IPS-15b (cell line): ENCODE measurements at regions not wholly inside any gene's neighbourhood (a gene's known extent, or its start where the extent isn't known, plus 50 kb on each side); places are given as distances from the start of the nearest gene placed in this dataset.

ENCODE experiments used
- H3K27me3 ChIP-seq: one replicate; pipeline ENCODE4 v1.6.1; 2013; ENCODE audit warnings: low read length; ENCODE audit not compliant: control insufficient read depth, insufficient read depth
- H3K36me3 ChIP-seq: one replicate; pipeline ENCODE4 v1.6.1; 2013; ENCODE audit warnings: low read length; ENCODE audit not compliant: control insufficient read depth, insufficient read depth
- H3K4me1 ChIP-seq: one replicate; pipeline ENCODE4 v1.6.1; 2013; ENCODE audit warnings: mild to moderate bottlenecking, low read length; ENCODE audit not compliant: control insufficient read depth, insufficient read depth
- H3K4me3 ChIP-seq: one replicate; pipeline ENCODE4 v1.5.1; 2013; ENCODE audit warnings: low read depth, low read length
- H3K9ac ChIP-seq: one replicate; pipeline ENCODE4 v1.6.1; 2013; ENCODE audit warnings: low read depth, mild to moderate bottlenecking, low read length
- H3K9me3 ChIP-seq: one replicate; pipeline ENCODE4 v1.6.1; 2013; ENCODE audit warnings: mild to moderate bottlenecking, low read length; ENCODE audit not compliant: control insufficient read depth, insufficient read depth

DNA sequence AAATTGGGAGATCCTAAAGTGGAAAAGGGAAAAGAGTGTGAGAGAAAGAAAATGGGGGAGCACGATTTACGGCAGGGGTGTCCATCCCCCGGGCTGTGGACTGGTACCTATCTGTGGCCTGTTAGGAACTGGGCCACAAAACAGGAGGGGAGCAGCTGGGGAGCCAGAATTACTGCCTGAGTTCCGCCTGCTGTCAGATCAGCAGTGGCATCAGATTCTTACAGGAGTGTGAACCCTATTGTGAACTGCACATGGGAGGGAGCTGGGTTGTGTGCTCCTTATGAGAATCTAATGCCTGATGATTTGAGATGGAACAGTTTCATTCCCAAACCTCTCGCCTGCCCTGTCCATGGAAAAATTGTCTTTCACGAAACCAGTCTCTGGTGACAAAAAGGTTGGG lies 108.3 kb upstream of the ADAMTSL1 start:
- no peaks in the 10 kb centered on the region for H3K4me1 ChIP-seq
- no peak overlapping the region for H3K9ac ChIP-seq
- H3K9me3 ChIP-seq: no peaks in the 10 kb centered on the region
- no peaks in the 10 kb centered on the region for H3K36me3 ChIP-seq
- no peak overlapping the region for H3K4me3 ChIP-seq
- no peaks in the 10 kb centered on the region for H3K27me3 ChIP-seq

DNA sequence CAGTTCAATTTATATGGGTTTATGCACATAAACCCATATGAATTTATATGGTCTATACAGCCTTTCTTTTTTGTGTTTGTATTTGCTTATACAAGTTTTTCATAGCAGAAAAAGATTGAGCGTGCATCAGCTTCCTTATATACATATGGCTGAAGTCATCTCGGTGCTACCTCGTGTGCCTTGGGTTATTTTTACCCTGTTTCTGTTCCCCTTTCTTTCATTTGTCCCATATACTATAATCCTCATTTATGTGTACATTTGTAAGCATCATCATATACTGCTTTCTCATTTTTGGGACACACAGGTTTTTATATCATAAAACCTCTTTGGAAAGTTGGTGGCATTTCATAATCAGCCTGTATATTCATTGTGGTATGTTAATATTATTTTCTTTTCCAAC lies 107.8 kb upstream of the ADAMTSL1 start:
- Histone ChIP-seq H3K4me1 (no peaks in the 10 kb centered on the region), H3K9me3 (no peaks in the 10 kb centered on the region), H3K9ac (no peak overlapping the region), H3K4me3 (no peak overlapping the region), H3K27me3 (no peaks in the 10 kb centered on the region), H3K36me3 (no peaks in the 10 kb centered on the region)

DNA sequence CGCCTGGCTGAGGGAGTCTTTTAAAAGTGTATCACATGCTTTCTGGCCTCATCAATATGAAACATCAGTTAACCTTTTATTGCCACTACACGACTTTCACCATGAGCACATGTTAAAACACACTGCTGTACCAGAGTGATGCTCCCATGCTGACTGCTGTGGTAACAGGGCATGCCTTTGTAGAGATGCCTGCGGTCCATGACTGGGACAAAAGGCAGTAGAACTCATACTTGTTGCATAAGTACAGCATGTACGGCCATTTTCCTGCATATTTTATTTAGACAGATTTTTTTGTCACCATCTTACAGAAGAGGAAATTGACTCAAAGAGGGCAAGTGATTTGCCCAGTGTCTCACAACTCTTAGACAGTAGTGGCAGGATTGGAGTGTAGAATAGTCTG lies 105.7 kb upstream of the ADAMTSL1 start:
- no peaks in the 10 kb centered on the region for H3K27me3 ChIP-seq
- H3K9ac ChIP-seq: no peak overlapping the region
- H3K4me3 ChIP-seq: no peak overlapping the region
- no peaks in the 10 kb centered on the region for H3K4me1 ChIP-seq
- H3K36me3 ChIP-seq: no peaks in the 10 kb centered on the region
- H3K9me3 ChIP-seq: no peaks in the 10 kb centered on the region

DNA sequence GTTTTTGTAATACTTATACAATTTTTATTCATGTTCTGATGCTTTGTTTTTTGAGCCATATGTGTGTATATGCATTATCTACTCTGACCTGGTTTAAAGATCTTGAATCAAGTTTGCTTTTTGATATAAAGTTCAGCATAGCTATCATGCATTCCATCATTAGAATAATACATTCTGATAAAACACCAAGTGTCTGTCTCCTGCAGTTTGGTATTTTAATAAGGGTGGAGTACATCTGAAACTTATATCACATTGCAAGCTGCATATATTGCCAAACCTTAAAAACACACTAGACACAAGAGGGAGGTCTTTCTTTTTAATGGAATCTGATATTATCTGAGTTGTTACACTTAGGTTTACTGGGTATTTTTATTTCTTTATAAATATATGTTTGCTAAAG lies 102.8 kb upstream of the ADAMTSL1 start:
- no peaks in the 10 kb centered on the region for H3K36me3 ChIP-seq
- no peaks in the 10 kb centered on the region for H3K9me3 ChIP-seq
- no peaks in the 10 kb centered on the region for H3K4me1 ChIP-seq
- no peak overlapping the region for H3K9ac ChIP-seq
- no peak overlapping the region for H3K4me3 ChIP-seq
- H3K27me3 ChIP-seq: no peaks in the 10 kb centered on the region

DNA sequence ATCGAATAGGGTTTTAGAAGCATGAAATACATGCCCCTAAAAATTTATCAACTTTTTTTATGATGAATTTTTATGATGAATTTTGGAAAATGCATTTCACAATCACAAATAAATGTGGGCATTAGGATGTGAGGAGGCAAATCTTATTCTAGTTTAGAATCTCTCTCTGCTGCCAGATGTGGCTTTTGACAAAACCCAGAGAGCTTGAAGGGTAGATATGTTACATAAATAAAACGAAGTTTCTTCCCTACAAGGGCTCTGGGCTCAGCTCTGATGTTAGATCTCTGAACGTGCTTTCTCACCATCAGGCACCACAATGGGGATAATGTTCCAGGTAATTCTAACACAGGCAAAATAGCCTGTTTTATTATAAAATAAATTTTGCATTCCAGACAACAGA lies 102.3 kb upstream of the ADAMTSL1 start:
- Histone ChIP-seq H3K4me3 (no peak overlapping the region), H3K36me3 (no peaks in the 10 kb centered on the region), H3K9me3 (no peaks in the 10 kb centered on the region), H3K4me1 (no peaks in the 10 kb centered on the region), H3K9ac (no peak overlapping the region), H3K27me3 (no peaks in the 10 kb centered on the region)

DNA sequence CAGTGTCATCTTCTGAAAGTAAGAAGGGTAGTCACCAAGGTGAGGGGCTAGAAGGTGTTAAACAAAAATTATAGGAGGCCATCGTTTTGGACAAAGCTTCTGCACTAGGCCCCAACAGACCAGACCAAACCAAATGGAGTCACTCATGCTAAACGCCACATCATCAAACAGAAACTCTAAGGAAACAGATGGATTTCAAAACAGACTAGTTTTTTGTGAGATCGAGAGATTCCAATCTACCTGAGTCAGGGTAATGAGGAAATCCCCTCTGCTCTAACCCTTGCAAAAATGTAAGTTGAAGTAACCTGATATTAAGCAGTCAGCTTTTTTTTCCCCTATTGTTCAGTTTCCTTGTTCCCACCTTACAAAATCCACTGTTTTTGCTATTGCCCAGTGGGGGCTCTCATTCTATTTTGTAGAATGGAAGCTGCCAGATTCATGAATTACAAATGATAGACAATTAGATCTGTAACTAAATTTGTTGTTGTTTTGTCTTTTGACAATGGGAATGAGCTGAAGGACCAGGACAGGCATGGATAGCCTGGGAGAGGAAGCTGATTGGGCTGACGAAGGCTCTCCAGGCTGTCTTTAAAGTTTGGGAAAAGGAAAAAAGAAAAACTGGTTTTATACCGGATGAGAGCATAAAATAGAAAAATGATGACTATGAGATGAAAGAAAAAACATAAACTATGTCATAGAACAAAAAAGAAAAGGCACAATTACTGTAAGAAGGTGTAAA lies 94.7 kb upstream of the ADAMTSL1 start:
- no peaks in the 10 kb centered on the region for H3K27me3 ChIP-seq
- peaks cover 3% of the 10 kb centered on the region for H3K4me1 ChIP-seq
- H3K36me3 ChIP-seq: no peaks in the 10 kb centered on the region
- no peaks in the 10 kb centered on the region for H3K9me3 ChIP-seq
- H3K9ac ChIP-seq: no peak overlapping the region
- H3K4me3 ChIP-seq: no peak overlapping the region

DNA sequence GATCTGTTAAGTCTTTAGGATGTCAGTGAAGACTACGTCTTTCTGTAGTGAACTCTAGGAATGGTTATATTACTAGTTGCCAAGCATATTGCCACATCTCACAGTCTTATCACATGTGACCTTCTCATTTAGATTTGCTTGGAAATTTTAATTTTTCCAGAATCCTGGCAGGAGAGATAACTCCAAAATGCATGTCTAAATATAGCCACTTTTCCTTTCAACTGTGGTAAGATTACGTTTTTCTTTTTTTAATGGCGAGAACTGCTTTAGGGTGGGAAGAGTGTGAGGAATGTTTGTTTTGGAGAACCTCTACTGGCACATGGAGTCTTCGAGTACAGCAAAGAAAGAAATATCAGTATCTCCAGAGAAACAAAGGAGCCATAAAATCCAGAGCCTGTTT lies 91.7 kb upstream of the ADAMTSL1 start:
- Histone ChIP-seq H3K27me3 (no peaks in the 10 kb centered on the region), H3K36me3 (no peaks in the 10 kb centered on the region), H3K9me3 (no peaks in the 10 kb centered on the region), H3K9ac (no peak overlapping the region), H3K4me3 (no peak overlapping the region), H3K4me1 (peaks cover 3% of the 10 kb centered on the region)

DNA sequence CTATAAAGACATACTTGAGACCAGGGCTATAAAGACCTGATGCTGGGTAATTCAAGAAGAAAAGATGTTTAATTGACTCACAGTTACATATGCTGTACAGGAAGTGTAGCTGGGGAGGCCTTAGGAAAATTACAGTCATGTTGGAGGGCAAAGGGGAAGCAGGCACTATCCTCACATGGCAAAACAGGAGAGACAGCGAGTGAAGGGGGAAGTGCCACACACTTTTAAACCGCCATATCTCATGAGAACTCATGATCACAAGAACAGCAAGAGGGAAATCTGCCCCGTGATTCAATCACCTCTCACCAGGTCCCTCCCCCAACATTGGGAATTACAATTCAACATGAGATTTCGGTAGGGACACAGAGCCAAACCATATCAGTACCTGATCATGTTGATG lies 89.9 kb upstream of the ADAMTSL1 start:
- H3K9me3 ChIP-seq: no peaks in the 10 kb centered on the region
- no peak overlapping the region for H3K4me3 ChIP-seq
- no peak overlapping the region for H3K9ac ChIP-seq
- no peaks in the 10 kb centered on the region for H3K36me3 ChIP-seq
- peaks cover 3% of the 10 kb centered on the region for H3K4me1 ChIP-seq
- no peaks in the 10 kb centered on the region for H3K27me3 ChIP-seq

DNA sequence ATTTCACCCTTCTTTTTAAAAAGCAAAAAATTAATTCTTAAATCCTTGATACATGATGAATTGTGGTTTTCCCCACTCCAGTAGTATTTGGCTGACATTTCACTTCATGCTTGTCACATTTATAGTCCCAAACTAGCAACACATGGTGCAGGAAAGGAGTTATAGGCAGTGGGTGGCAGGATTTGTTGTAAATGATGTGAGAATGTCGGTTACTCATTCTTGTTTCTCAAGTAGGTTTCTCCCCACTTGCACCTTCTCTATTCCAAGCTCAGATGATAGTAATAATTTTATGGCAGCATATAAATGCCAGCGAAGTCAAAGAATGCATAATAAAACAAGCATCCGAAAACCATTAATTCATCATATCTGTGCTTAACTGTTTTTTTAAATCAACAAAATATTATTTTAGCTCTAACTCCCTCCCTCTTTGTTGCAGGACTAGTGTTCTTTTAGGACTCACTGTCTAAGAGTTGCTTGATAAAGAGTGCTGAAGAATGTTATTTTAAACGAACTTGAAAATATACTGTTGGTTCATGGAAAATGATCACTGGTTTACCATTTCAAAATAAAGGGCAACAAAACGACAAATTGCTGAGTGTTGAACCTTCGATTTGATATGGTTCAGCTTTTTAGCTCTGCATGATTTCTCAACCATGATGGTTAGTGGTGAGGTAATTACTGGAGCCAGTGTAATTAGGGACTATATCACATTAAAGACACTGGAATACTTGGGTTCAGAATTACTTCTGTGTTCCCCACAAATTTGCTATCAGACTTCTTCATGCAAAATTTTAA lies 88.1 kb upstream of the ADAMTSL1 start:
- no peak overlapping the region for H3K4me3 ChIP-seq
- no peaks in the 10 kb centered on the region for H3K4me1 ChIP-seq
- H3K36me3 ChIP-seq: no peaks in the 10 kb centered on the region
- H3K9me3 ChIP-seq: no peaks in the 10 kb centered on the region
- no peaks in the 10 kb centered on the region for H3K27me3 ChIP-seq
- H3K9ac ChIP-seq: no peak overlapping the region

DNA sequence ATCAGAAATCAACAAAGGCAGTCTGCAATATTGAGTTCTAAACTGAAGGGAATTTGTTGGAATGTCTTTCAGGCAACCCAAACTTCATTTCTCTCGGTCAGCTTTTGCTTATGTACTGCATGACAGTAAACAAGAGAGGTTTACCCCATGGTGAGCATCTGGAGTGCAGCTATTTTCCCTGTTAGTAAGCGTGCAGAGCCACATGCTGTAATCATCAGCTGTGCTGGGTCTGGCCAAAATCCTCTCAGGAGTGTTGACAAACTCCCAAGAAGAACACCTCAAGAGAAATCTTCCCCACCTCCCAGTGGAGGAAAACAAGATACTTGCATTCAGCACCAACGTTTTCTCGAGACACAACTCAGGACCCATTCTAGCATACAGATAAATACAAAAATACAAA lies 83.6 kb upstream of the ADAMTSL1 start:
- peaks cover 3% of the 10 kb centered on the region for H3K4me1 ChIP-seq
- no peaks in the 10 kb centered on the region for H3K9me3 ChIP-seq
- no peak overlapping the region for H3K9ac ChIP-seq
- H3K36me3 ChIP-seq: no peaks in the 10 kb centered on the region
- no peaks in the 10 kb centered on the region for H3K27me3 ChIP-seq
- H3K4me3 ChIP-seq: no peak overlapping the region

DNA sequence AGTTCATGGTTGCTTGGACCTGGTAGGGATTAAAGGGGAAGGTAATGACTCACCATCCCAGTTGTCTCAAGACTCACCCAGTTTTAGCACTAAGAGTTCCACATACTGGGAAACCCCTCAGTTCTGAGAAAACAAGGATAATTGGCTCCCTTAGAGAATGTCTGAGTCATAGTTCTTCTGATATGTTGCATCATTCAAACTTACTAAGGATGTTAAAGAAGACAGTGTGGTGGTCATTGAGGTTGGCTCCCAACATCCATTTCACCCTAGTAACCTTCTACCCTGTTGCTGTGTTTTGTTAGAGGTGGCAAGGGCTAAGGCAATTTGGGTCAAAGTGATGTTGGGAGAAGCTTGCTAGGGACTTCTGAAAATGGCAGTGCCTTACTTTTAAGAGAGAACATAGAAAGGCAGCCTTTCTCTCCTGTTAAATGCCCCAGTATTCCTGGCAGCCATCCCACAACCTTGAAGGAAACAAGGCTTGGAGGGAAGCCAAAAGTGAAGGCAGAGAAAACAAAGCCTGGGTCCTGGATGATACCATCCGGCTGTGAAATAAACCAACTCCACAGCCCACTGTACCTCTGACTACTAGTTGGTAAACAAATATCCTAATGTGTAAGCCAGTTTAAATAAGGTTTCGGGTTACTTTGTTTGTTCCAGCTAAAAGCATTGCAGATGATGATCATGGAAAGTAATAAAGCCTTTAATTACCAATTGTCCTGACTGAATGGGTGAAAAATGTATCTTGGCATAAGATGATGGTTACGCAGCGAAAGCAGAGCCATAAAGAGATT lies 80.4 kb upstream of the ADAMTSL1 start:
- H3K9ac ChIP-seq: no peak overlapping the region
- H3K4me1 ChIP-seq: peaks cover 3% of the 10 kb centered on the region
- no peaks in the 10 kb centered on the region for H3K9me3 ChIP-seq
- H3K36me3 ChIP-seq: no peaks in the 10 kb centered on the region
- no peaks in the 10 kb centered on the region for H3K27me3 ChIP-seq
- H3K4me3 ChIP-seq: no peak overlapping the region
